ENCODE measurements at regions not wholly inside any gene's neighbourhood (a gene's known extent, or its start where the extent isn't known, plus 50 kb on each side); places are given as distances from the start of the nearest gene placed in this dataset.

DNA sequence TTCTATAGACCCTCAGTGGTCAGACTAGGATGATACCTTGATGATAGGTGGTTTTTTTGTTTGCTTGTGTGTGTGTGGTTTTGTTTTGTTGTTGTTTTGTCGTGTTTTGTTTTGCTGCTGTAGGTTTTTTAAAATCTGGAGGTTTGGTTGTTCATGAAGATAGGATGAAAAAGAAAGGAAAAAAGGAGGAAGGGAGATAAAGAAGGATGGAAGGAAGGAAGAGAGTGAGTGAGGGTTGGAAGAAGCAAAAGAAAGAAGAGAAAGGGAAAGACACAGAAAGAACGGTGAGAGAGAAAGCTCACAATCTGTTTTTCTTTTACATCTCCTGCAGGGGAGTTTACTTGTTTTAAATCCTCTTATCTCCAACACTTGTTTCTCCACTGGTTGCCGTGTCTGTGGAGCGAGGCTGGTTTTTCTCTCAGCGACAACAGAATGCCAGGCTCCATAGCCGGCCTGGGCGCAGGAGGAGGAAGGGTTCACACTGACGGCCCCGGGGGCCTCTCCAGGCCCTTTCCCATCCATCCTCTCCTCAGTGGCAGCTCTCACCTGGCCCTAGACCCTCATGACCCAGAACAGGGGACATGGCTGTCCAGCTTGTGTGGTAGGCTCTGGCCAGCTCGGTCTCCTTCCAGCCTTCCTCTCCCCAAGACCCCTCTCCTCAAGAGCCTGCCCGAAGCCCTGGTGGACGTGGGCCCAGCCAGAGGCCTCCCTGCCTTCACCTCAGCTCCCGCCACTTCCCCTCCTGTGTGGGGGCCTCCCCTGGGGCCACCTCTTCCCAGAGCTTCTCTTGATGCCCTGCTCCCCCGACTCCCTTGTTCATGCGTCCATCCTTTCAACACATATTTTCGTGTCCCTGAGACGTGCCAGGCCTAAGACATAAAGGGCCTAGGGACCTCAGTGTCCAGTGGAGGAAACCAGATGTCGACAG, 168.4 kb downstream of the VEGFA start:
- TF ChIP-seq, protein P1, sequence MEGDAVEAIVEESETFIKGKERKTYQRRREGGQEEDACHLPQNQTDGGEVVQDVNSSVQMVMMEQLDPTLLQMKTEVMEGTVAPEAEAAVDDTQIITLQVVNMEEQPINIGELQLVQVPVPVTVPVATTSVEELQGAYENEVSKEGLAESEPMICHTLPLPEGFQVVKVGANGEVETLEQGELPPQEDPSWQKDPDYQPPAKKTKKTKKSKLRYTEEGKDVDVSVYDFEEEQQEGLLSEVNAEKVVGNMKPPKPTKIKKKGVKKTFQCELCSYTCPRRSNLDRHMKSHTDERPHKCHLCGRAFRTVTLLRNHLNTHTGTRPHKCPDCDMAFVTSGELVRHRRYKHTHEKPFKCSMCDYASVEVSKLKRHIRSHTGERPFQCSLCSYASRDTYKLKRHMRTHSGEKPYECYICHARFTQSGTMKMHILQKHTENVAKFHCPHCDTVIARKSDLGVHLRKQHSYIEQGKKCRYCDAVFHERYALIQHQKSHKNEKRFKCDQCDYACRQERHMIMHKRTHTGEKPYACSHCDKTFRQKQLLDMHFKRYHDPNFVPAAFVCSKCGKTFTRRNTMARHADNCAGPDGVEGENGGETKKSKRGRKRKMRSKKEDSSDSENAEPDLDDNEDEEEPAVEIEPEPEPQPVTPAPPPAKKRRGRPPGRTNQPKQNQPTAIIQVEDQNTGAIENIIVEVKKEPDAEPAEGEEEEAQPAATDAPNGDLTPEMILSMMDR (IDR thresholded peaks at IDR 0.05; ENCODE audit: control insufficient read depth, insufficient read depth, low read depth, low read length, missing control alignments): no peak
- H3K4me3 ChIP-seq (ENCODE audit: control insufficient read depth, low read depth, low read length): no peak overlapping the region
- no peak for DNase-seq (ENCODE audit: low read depth)

DNA sequence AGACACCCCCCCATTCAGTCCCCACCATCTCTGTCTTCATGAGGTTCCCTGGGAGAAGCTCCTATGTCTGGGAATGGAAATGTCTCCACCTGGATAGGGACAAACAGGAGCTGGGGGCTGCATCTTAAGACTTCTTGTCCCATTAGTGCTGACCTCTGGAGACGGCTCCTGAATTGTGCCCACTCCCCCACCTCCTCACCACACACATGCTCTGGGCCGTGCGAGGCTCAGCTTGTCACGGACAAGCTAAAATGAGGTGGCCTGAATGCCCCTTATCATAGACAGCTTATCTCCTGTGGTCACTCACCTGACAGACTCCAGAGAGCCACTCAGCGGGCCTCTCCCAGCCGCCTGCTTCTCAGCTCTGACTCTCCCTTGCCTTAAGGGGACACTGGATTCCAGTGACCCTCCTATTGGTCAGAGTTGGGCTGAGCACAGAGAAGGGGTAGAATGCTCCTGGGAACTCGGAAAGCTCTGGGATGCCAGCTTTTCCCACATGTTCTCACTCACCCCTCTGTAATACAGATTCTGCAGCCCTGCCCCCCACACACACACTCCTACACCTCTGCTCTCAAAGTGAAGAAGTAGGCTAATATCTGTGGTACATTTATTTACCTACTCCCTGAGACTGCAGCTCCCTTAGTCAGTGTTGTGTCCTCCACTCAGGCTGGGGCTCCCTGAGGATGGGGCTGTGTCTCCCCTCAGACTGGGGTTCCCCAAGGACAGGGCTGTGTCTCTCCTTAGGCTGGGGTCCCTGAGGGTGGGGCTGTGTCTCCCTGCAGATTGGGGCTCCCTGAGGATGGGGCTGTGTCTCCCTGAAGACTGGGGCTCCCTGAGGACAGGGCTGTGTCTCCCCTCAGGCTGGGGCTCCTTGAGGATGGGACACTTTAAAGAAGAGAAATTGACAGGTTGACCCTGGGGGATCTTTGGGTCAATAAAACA, 167.5 kb downstream of the VEGFA start:
- no peak for DNase-seq (ENCODE audit: low read depth)
- TF ChIP-seq, protein P1 (IDR thresholded peaks at IDR 0.05; ENCODE audit: control insufficient read depth, insufficient read depth, low read depth, low read length, missing control alignments): no peak
- no peak overlapping the region for H3K4me3 ChIP-seq (ENCODE audit: control insufficient read depth, low read depth, low read length)

DNA sequence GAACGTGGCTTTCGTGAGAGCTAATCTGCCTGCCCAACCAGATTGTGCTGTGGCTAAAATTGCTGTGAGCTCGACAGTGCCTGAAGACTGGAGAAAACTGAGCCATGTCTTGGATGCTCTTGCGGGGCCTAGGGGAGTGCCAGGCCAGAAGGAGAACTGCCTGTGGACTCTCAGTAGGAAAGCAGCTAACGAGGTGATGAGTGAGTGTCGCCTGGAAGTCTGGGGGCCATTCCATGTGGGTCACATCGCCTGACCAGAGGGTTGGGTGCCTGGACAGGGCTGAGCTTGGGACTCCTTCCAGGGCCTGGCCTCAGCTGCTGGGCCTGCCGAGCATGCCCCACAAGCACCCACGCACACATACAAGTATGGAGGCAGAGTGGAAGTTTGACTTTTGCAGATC, 166.5 kb downstream of the VEGFA start:
- no peak overlapping the region for H3K4me3 ChIP-seq (ENCODE audit: control insufficient read depth, low read depth, low read length)
- TF ChIP-seq, protein P1 (IDR thresholded peaks at IDR 0.05; ENCODE audit: control insufficient read depth, insufficient read depth, low read depth, low read length, missing control alignments): no peak
- DNase-seq (ENCODE audit: low read depth): no peak

DNA sequence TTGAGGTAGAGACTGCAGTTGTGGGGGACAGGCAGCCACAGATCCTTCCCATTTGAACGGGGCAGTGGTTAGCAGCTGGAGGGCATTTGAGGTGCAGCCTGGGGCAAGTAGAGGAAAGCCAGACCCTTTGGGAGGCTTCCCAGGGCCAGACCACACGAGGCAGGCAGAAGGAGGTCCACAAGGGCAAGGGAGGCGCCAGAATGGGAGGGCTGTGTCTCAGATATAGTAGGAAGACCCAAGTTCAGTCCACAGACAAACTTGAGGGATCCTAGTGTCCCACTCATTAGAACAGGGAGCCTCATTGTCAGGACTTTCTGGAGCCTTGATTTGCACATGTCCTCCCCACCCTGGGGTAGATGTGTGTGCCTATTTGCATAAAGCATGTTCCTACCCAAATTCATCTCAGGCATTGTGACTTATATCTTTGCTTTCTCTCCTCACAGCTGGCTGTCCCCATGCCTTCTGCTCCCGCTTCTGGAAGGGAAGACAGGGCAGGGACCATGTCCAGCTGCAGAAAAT, 166.0 kb downstream of the VEGFA start:
- no peak overlapping the region for H3K4me3 ChIP-seq (ENCODE audit: control insufficient read depth, low read depth, low read length)
- TF ChIP-seq, protein P1 (IDR thresholded peaks at IDR 0.05; ENCODE audit: control insufficient read depth, insufficient read depth, low read depth, low read length, missing control alignments): no peak
- no peak for DNase-seq (ENCODE audit: low read depth)

DNA sequence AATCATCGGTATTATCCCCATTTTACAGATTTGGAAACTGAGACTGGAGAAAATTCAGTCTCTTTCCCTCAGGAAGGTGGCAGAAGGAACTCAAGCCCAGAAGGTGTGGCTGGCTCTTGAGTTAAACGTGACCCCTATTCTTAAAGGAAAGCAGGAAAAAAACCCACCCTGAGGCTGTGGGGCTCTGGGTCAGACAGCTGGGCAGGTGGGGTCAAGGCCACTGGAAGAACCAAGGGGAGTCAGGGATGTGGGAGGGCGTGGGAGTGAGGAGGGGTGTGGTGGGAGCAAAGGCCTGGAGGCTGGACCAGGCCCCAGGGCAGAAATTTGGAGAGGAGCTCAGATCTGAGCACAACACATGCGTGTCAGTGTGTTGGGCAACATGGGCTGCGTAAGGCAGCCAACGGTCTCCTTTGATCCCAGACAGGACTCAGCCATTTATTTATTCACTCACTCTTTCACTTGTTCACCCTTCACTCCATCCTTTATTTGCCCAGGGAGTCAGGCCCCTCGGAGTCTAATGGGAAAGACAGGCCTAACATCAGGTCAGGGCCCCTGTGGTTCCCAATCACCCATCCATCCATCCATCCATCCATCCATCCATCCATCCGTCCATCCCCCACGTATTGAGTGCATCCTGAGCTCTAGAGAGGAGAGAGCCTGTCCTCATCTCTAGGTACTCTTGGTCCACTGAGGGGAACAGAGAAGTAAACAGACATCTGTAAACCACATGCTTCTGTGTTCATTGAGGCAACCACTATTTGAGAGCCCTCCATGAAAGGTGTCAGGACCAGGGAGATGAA, 165.0 kb downstream of the VEGFA start:
- H3K4me3 ChIP-seq (ENCODE audit: control insufficient read depth, low read depth, low read length): no peak overlapping the region
- TF ChIP-seq, protein P1 (IDR thresholded peaks at IDR 0.05; ENCODE audit: control insufficient read depth, insufficient read depth, low read depth, low read length, missing control alignments): no peak
- DNase-seq (ENCODE audit: low read depth): no peak
